ENCODE measurements at regions not wholly inside any gene's neighbourhood (a gene's known extent, or its start where the extent isn't known, plus 50 kb on each side); places are given as distances from the start of the nearest gene placed in this dataset.

DNA sequence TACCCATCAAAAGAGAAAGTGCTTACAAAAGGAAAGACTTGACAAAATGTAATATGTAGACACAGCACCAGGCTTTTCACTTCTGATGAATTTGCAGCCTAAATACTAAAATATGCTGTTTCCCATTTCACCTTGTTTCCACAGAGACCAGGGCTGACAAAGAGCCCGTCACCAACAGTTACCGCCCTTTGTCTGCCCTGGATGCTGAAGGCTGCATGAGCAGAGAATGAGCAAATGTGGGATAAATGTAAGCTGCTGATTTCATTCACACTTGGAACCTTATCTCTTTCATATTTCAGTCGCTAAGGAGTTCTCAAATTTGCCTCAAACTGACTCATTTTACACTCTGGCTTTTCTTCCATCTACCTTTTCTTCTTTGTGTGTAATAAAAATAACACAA lies 213.9 kb downstream of the TMEM167A start:
- FAIRE-seq (no peak), DNase-seq (ENCODE audit: low read depth) (peak; percentile 5)
- H3K9me3 ChIP-seq (ENCODE audit: insufficient read depth, low read depth, low read length), result no peaks in the 10 kb centered on the region
- no peaks in the 10 kb centered on the region for H3K79me2 ChIP-seq (ENCODE audit: insufficient read depth, low read length)
- no peak overlapping the region for H3K27ac ChIP-seq (ENCODE audit: low read depth, low read length)
- peak overlapping the region; percentile 38 for H3K4me2 ChIP-seq (ENCODE audit: low read length)
- no peak overlapping the region for H2AFZ ChIP-seq (ENCODE audit: low read depth, low read length)
- Mint-ChIP-seq H3K27ac (ENCODE audit: unreplicated experiment) (no peak overlapping the region), H3K27me3 (ENCODE audit: low read depth, unreplicated experiment) (peaks cover 1% of the 10 kb centered on the region), H3K4me1 (ENCODE audit: low read depth, unreplicated experiment) (no peaks in the 10 kb centered on the region), H3K9me3 (ENCODE audit: unreplicated experiment) (no peaks in the 10 kb centered on the region), H3K4me3 (ENCODE audit: unreplicated experiment) (no peak overlapping the region), H3K36me3 (ENCODE audit: low read depth, unreplicated experiment) (no peaks in the 10 kb centered on the region)
- H3K36me3 ChIP-seq (ENCODE audit: insufficient read depth, low read length), result no peaks in the 10 kb centered on the region
- peaks cover 3% of the 10 kb centered on the region for H3K27me3 ChIP-seq (ENCODE audit: insufficient read depth, low read length)
- TF ChIP-seq, protein P1, sequence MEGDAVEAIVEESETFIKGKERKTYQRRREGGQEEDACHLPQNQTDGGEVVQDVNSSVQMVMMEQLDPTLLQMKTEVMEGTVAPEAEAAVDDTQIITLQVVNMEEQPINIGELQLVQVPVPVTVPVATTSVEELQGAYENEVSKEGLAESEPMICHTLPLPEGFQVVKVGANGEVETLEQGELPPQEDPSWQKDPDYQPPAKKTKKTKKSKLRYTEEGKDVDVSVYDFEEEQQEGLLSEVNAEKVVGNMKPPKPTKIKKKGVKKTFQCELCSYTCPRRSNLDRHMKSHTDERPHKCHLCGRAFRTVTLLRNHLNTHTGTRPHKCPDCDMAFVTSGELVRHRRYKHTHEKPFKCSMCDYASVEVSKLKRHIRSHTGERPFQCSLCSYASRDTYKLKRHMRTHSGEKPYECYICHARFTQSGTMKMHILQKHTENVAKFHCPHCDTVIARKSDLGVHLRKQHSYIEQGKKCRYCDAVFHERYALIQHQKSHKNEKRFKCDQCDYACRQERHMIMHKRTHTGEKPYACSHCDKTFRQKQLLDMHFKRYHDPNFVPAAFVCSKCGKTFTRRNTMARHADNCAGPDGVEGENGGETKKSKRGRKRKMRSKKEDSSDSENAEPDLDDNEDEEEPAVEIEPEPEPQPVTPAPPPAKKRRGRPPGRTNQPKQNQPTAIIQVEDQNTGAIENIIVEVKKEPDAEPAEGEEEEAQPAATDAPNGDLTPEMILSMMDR (IDR thresholded peaks at IDR 0.05; ENCODE audit: insufficient read depth, low read depth, low read length), result no peak
- no peak for TF ChIP-seq EZH2 (IDR thresholded peaks at IDR 0.05; ENCODE audit: insufficient read depth, low read length)
- no peak overlapping the region for H3K9ac ChIP-seq (ENCODE audit: low read length)
- no peaks in the 10 kb centered on the region for H4K20me1 ChIP-seq (ENCODE audit: insufficient read depth, low read length)
- H3K4me3 ChIP-seq (ENCODE audit: insufficient read depth, low read depth, low read length), result no peak overlapping the region
- H3K4me1 ChIP-seq (ENCODE audit: insufficient read depth, low read length), result no peaks in the 10 kb centered on the region

GRCh38 chr5:82862711-82863110 lies 214.5 kb downstream of the TMEM167A start:
- H3K4me3 Mint-ChIP-seq (ENCODE audit: unreplicated experiment), result no peak overlapping the region
- H3K27ac Mint-ChIP-seq (ENCODE audit: unreplicated experiment), result no peak overlapping the region
- Histone ChIP-seq H3K9me3 (ENCODE audit: insufficient read depth, low read depth, low read length) (no peaks in the 10 kb centered on the region), H3K4me1 (ENCODE audit: insufficient read depth, low read length) (no peaks in the 10 kb centered on the region), H3K4me2 (ENCODE audit: low read length) (no peak overlapping the region), H4K20me1 (ENCODE audit: insufficient read depth, low read length) (no peaks in the 10 kb centered on the region), H3K27me3 (ENCODE audit: insufficient read depth, low read length) (peaks cover 3% of the 10 kb centered on the region), H3K79me2 (ENCODE audit: insufficient read depth, low read length) (no peaks in the 10 kb centered on the region), H3K27ac (ENCODE audit: low read depth, low read length) (no peak overlapping the region), H3K9ac (ENCODE audit: low read length) (no peak overlapping the region), H2AFZ (ENCODE audit: low read depth, low read length) (no peak overlapping the region), H3K4me3 (ENCODE audit: insufficient read depth, low read depth, low read length) (no peak overlapping the region), H3K36me3 (ENCODE audit: insufficient read depth, low read length) (no peaks in the 10 kb centered on the region)
- DNase-seq (ENCODE audit: low read depth) (no peak), FAIRE-seq (no peak)
- no peaks in the 10 kb centered on the region for H3K4me1 Mint-ChIP-seq (ENCODE audit: low read depth, unreplicated experiment)
- H3K9me3 Mint-ChIP-seq (ENCODE audit: unreplicated experiment), result no peaks in the 10 kb centered on the region
- TF ChIP-seq EZH2 (IDR thresholded peaks at IDR 0.05; ENCODE audit: insufficient read depth, low read length), result no peak
- TF ChIP-seq, protein P1 (IDR thresholded peaks at IDR 0.05; ENCODE audit: insufficient read depth, low read depth, low read length), result no peak
- no peaks in the 10 kb centered on the region for H3K36me3 Mint-ChIP-seq (ENCODE audit: low read depth, unreplicated experiment)
- H3K27me3 Mint-ChIP-seq (ENCODE audit: low read depth, unreplicated experiment), result peaks cover 3% of the 10 kb centered on the region

- Mint-ChIP-seq H3K27me3 (ENCODE audit: low read depth, unreplicated experiment) (peaks cover 3% of the 10 kb centered on the region), H3K27ac (ENCODE audit: unreplicated experiment) (no peak overlapping the region), H3K4me3 (ENCODE audit: unreplicated experiment) (no peak overlapping the region), H3K36me3 (ENCODE audit: low read depth, unreplicated experiment) (no peaks in the 10 kb centered on the region), H3K4me1 (ENCODE audit: low read depth, unreplicated experiment) (no peaks in the 10 kb centered on the region), H3K9me3 (ENCODE audit: unreplicated experiment) (no peaks in the 10 kb centered on the region)
- DNase-seq (ENCODE audit: low read depth) (no peak), FAIRE-seq (no peak)
- H3K36me3 ChIP-seq (ENCODE audit: insufficient read depth, low read length), result no peaks in the 10 kb centered on the region
- TF ChIP-seq, protein P1 (IDR thresholded peaks at IDR 0.05; ENCODE audit: insufficient read depth, low read depth, low read length), result no peak
- TF ChIP-seq EZH2 (IDR thresholded peaks at IDR 0.05; ENCODE audit: insufficient read depth, low read length), result no peak
- H3K4me2 ChIP-seq (ENCODE audit: low read length), result no peak overlapping the region
- no peaks in the 10 kb centered on the region for H3K79me2 ChIP-seq (ENCODE audit: insufficient read depth, low read length)
- no peak overlapping the region for H3K4me3 ChIP-seq (ENCODE audit: insufficient read depth, low read depth, low read length)
- H3K9me3 ChIP-seq (ENCODE audit: insufficient read depth, low read depth, low read length), result no peaks in the 10 kb centered on the region
- no peak overlapping the region for H3K27ac ChIP-seq (ENCODE audit: low read depth, low read length)
- no peak overlapping the region for H3K9ac ChIP-seq (ENCODE audit: low read length)
- H3K27me3 ChIP-seq (ENCODE audit: insufficient read depth, low read length), result peaks cover 5% of the 10 kb centered on the region
- no peak overlapping the region for H2AFZ ChIP-seq (ENCODE audit: low read depth, low read length)
- H3K4me1 ChIP-seq (ENCODE audit: insufficient read depth, low read length), result no peaks in the 10 kb centered on the region
- H4K20me1 ChIP-seq (ENCODE audit: insufficient read depth, low read length), result no peaks in the 10 kb centered on the region
Measured at GRCh38 chr5:82862261-82862660, 214.9 kb downstream of the TMEM167A start.
